Left ventricle myocardium inferior (tissue), 1 donor: ENCODE measurements at regions not wholly inside any gene's neighbourhood (a gene's known extent, or its start where the extent isn't known, plus 50 kb on each side); places are given as distances from the start of the nearest gene placed in this dataset.
"Not testable (repeated sequence)": the region's sequence is repeated elsewhere in the genome, so short reads cannot be mapped to it uniquely, and the experiment has no call there.

Source experiments
- DNase-seq: peaks from one replicate; pipeline ENCODE4 v3.0.0-alpha.2; 2020
- H3K27ac ChIP-seq: fragments of 200-600 bp; replicated peaks from 2 replicates; pipeline ENCODE4 v1.8.0; 2021
- H3K27me3 ChIP-seq: fragments of 200-600 bp; 2 replicates; pipeline ENCODE4 v1.8.0; 2021; ENCODE audit warnings: low read depth
- H3K36me3 ChIP-seq: fragments of 200-600 bp; 2 replicates; pipeline ENCODE4 v1.8.0; 2021
- H3K4me1 ChIP-seq: fragments of 200-600 bp; 2 replicates; pipeline ENCODE4 v1.8.0; 2021
- H3K4me3 ChIP-seq: fragments of 200-600 bp; 2 replicates; pipeline ENCODE4 v1.8.0; 2021; ENCODE audit warnings: mild to moderate bottlenecking, moderate library complexity
- H3K9me3 ChIP-seq: fragments of 200-600 bp; replicated peaks from 2 replicates; pipeline ENCODE4 v1.8.0; 2021
- intact Hi-C: fragments of 100-400 bp; cut with micrococcal nuclease; formaldehyde crosslinking; loops from one replicate; pipeline ENCODE4 v1.11.0; 2022
- TF ChIP-seq, protein P1 (sequence below): fragments of 200-600 bp; IDR thresholded peaks from 2 replicates; pipeline ENCODE4 v1.8.0; 2021; ENCODE audit warnings: antibody characterized with exemption, mild to moderate bottlenecking, borderline replicate concordance
- donor health status: DM: no; HTN: yes; CAD: no; lungs with severe emphysema.

DNA sequence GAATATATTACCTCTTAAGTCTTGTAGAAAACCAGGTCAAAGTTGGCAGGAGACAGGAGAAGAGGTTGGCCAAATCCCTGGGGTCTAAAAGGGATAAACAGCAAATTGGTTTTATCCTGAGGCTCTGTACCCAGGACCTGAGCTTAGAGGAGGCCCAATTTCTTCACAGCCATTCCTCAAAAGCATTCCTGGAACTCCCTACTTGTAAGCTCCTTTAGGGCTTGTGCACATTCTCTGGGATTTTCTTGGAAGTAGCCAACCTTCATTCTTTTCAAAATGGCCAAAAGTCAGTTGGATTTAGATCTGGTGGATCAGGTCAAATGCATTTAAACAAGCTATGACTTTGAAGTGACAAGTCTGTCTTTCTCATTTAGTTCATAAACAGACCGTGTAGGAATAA is 152.1 kb upstream of the PLXNC1 start:
- no peak for DNase-seq
- Histone ChIP-seq H3K27ac (no peak overlapping the region), H3K36me3 (no peaks in the 10 kb centered on the region), H3K4me3 (no peak overlapping the region), H3K27me3 (no peaks in the 10 kb centered on the region), H3K4me1 (peaks cover 5% of the 10 kb centered on the region), H3K9me3 (peaks cover 23% of the 10 kb centered on the region)
- TF ChIP-seq, protein P1, sequence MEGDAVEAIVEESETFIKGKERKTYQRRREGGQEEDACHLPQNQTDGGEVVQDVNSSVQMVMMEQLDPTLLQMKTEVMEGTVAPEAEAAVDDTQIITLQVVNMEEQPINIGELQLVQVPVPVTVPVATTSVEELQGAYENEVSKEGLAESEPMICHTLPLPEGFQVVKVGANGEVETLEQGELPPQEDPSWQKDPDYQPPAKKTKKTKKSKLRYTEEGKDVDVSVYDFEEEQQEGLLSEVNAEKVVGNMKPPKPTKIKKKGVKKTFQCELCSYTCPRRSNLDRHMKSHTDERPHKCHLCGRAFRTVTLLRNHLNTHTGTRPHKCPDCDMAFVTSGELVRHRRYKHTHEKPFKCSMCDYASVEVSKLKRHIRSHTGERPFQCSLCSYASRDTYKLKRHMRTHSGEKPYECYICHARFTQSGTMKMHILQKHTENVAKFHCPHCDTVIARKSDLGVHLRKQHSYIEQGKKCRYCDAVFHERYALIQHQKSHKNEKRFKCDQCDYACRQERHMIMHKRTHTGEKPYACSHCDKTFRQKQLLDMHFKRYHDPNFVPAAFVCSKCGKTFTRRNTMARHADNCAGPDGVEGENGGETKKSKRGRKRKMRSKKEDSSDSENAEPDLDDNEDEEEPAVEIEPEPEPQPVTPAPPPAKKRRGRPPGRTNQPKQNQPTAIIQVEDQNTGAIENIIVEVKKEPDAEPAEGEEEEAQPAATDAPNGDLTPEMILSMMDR: no peak
- intact Hi-C loops: no loop called here

DNA sequence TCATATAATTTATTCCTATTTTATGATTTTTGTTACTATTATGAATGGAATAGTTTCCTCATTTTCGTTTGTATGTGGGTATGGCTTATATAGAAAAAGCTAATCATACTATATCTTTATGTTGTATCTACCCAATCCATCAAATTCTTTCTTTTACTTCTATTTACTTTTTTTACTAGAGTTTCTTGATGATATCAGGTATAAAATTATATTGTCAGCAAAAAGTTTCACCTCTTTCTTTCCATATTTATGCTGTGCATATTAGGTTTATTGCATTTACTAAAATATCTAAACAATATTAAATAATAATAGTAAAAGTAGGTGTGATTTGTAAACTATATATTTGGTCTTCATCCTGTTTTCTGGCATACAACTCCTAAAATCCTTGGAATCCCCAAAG is 146.7 kb upstream of the PLXNC1 start:
- Histone ChIP-seq H3K27ac (no peak overlapping the region), H3K9me3 (peaks cover 38% of the 10 kb centered on the region), H3K27me3 (no peaks in the 10 kb centered on the region), H3K4me1 (no peaks in the 10 kb centered on the region), H3K36me3 (no peaks in the 10 kb centered on the region), H3K4me3 (no peak overlapping the region)
- intact Hi-C loops: no loop called here
- DNase-seq: no peak
- TF ChIP-seq, protein P1: no peak

DNA sequence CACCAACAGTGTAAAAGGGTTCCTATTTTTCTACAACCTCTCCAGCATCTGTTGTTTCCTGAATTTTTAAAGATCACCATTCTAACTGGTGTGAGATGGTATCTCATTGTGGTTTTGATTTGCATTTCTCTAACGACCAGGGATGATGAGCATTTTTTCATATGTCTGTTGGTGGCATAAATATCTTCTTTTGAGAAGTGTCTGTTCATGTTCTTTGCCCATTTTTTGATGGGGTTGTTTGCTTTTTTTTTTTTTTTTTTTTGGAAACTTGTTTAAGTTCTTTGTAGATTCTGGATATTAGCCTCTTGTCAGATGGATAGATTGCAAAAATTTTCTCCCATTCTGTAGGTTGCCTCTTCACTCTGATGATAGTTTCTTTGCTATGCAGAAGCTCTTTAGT is 145.5 kb upstream of the PLXNC1 start:
- peaks cover 32% of the 10 kb centered on the region for H3K9me3 ChIP-seq
- intact Hi-C loops, H3K27me3 ChIP-seq, H3K4me3 ChIP-seq, H3K36me3 ChIP-seq, H3K4me1 ChIP-seq, DNase-seq, H3K27ac ChIP-seq: not testable (repeated sequence)

DNA sequence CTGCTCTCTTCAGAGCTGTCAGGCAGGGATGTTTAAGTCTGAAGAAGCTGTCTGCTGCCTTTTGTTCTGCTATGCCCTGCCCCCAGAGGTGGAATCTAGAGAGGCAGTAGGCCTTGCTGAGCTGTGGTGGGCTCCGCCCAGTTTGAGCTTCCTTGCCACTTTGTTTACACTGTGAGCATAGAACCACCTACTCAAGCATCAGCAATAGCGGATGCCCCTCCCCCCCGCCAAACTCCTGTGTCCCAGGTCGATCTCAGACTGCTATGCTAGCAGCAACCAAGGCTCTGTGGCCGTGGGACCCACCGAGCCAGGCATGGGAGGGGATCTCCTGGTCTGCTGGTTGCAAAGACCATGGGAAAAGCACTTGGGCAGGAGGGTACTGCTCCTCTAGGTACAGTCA is 140.5 kb upstream of the PLXNC1 start:
- H3K4me1 ChIP-seq, intact Hi-C loops, H3K27ac ChIP-seq, H3K36me3 ChIP-seq, H3K27me3 ChIP-seq, H3K4me3 ChIP-seq, DNase-seq: not testable (repeated sequence)
- H3K9me3 ChIP-seq: peaks cover 10% of the 10 kb centered on the region

DNA sequence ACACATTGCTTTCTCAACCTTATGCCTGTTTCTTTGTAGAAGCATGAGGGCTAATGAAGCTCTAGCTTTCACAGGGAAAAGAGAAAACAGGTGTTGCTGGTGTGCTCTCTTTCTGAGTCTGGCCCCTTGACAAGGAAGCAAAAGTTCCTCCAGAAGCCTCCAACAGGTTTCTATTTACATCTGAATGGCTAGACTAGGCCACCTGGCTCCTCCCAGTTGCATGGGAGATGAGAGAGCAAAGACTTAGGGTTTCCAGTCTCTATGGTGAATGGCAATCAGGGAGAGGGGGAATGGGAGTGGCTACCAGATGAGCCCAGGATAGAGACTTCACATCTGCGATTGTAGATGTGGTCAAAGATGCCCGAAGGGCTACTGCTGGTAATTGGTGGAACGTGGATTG is 138.1 kb upstream of the PLXNC1 start:
- Histone ChIP-seq H3K4me1 (no peaks in the 10 kb centered on the region), H3K27me3 (no peaks in the 10 kb centered on the region), H3K9me3 (peaks cover under 1% of the 10 kb centered on the region), H3K4me3 (no peak overlapping the region), H3K36me3 (no peaks in the 10 kb centered on the region), H3K27ac (no peak overlapping the region)
- TF ChIP-seq, protein P1: no peak
- intact Hi-C loops: no loop called here
- DNase-seq: no peak

GRCh38 chr12:94012071-94012470 is 136.3 kb upstream of the PLXNC1 start:
- Histone ChIP-seq H3K4me1 (no peaks in the 10 kb centered on the region), H3K36me3 (no peaks in the 10 kb centered on the region), H3K27ac (no peak overlapping the region), H3K4me3 (no peak overlapping the region), H3K27me3 (no peaks in the 10 kb centered on the region), H3K9me3 (peaks cover 19% of the 10 kb centered on the region)
- TF ChIP-seq, protein P1: no peak
- DNase-seq: no peak
- intact Hi-C loops: no loop called here

DNA sequence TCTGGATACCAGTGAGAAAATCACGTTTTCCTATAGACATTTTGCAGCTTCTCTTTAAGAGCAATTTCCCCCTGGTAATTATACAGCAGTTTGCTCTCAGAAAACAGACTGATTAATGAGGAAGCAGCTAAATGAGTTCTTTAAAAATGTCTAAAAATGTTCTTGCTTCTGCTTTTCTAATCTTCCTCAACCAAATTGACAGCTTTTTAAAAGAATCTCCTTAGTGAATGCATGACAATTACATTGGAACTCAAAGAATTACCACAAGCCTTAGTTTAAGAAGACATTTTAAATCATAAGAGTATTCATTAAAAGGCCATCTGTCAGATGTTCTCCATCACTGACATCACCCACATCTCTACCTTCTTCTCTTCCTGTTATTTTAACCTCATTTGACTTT is 135.8 kb upstream of the PLXNC1 start:
- H3K27ac ChIP-seq: no peak overlapping the region
- peaks cover 3% of the 10 kb centered on the region for H3K36me3 ChIP-seq
- TF ChIP-seq, protein P1: no peak
- peaks cover 24% of the 10 kb centered on the region for H3K9me3 ChIP-seq
- no peaks in the 10 kb centered on the region for H3K27me3 ChIP-seq
- DNase-seq: no peak
- H3K4me1 ChIP-seq: no peaks in the 10 kb centered on the region
- intact Hi-C loops: no loop called here
- H3K4me3 ChIP-seq: no peak overlapping the region

GRCh38 chr12:94017247-94017646 is 131.1 kb upstream of the PLXNC1 start:
- H3K4me3 ChIP-seq, intact Hi-C loops, H3K27ac ChIP-seq, H3K27me3 ChIP-seq, H3K4me1 ChIP-seq, DNase-seq, H3K36me3 ChIP-seq: not testable (repeated sequence)
- H3K9me3 ChIP-seq: peaks cover 34% of the 10 kb centered on the region
